Keratinocyte (primary cell): ENCODE measurements at regions not wholly inside any gene's neighbourhood (a gene's known extent, or its start where the extent isn't known, plus 50 kb on each side); places are given as distances from the start of the nearest gene placed in this dataset.

Experiments used
- DNase-seq: peaks from one replicate; pipeline ENCODE4 v3.0.0-alpha.2; 2011; ENCODE audit warnings: low read depth, missing footprints, low spot score
- FAIRE-seq: peaks from 2 replicates; lab custom pipeline; 2011; peaks lifted over from hg19 to GRCh38; lab: Jason Lieb, UNC
- H2AFZ ChIP-seq: 2 replicates; pipeline ENCODE4 v1.6.0; 2012; ENCODE audit warnings: low read length, control low read depth, inconsistent platforms; ENCODE audit not compliant: control insufficient read depth
- H3K27ac ChIP-seq: 2 replicates; pipeline ENCODE4 v1.5.1; 2011; ENCODE audit warnings: low read length; ENCODE audit not compliant: control insufficient read depth, insufficient read depth
- H3K27me3 ChIP-seq: 3 replicates; pipeline ENCODE4 v1.6.0; 2011; ENCODE audit warnings: low read length; ENCODE audit not compliant: control insufficient read depth, insufficient read depth; ENCODE audit errors: extremely low read depth
- H3K36me3 ChIP-seq, 2 experiments: 2 replicates in 1 of 2; 3 replicates in 1 of 2; pipeline ENCODE4 v1.5.1; 2011; ENCODE audit warnings: low read length in 2 of 2, mild to moderate bottlenecking in 1 of 2; ENCODE audit not compliant: control insufficient read depth in 2 of 2, insufficient read depth in 2 of 2; ENCODE audit errors: extremely low read depth in 1 of 2
- H3K4me1 ChIP-seq: 3 replicates; pipeline ENCODE4 v1.5.1; 2011; ENCODE audit warnings: low read length; ENCODE audit not compliant: control insufficient read depth, insufficient read depth; ENCODE audit errors: extremely low read depth
- H3K4me2 ChIP-seq: 3 replicates; pipeline ENCODE4 v1.6.0; 2011; ENCODE audit warnings: low read depth, low read length; ENCODE audit not compliant: control insufficient read depth, insufficient read depth; ENCODE audit errors: extremely low read depth
- H3K4me3 ChIP-seq, 3 experiments: fragments of 200-600 bp in 1 of 3; sonication (generic) in 1 of 3; 2 replicates in 2 of 3; 3 replicates in 1 of 3; pipeline ENCODE4 v1.5.1; 2011 to 2016; ENCODE audit warnings: low read length in 3 of 3, mild to moderate bottlenecking in 3 of 3, control low read depth in 2 of 3, inconsistent platforms in 1 of 3, low read depth in 1 of 3, mixed read lengths in 1 of 3, mixed run types in 1 of 3, moderate library complexity in 1 of 3; ENCODE audit not compliant: control insufficient read depth in 2 of 3, insufficient read depth in 2 of 3; ENCODE audit errors: extremely low read depth in 1 of 3
- H3K79me2 ChIP-seq: 2 replicates; pipeline ENCODE4 v1.6.0; 2012; ENCODE audit warnings: low read length; ENCODE audit not compliant: control insufficient read depth, insufficient read depth
- H3K9ac ChIP-seq: 3 replicates; pipeline ENCODE4 v1.6.0; 2011; ENCODE audit warnings: low read length; ENCODE audit not compliant: control insufficient read depth, insufficient read depth; ENCODE audit errors: extremely low read depth
- H3K9me1 ChIP-seq: 3 replicates; pipeline ENCODE4 v1.6.0; 2011; ENCODE audit warnings: low read length; ENCODE audit not compliant: control insufficient read depth, insufficient read depth; ENCODE audit errors: extremely low read depth
- H3K9me3 ChIP-seq: 2 replicates; pipeline ENCODE4 v1.5.1; 2012; ENCODE audit warnings: low read depth, low read length; ENCODE audit not compliant: control insufficient read depth
- H4K20me1 ChIP-seq: 3 replicates; pipeline ENCODE4 v1.6.0; 2011; ENCODE audit warnings: low read length; ENCODE audit not compliant: control insufficient read depth, insufficient read depth; ENCODE audit errors: extremely low read depth
- EZH2 ChIP-seq: IDR thresholded peaks from one replicate; pipeline ENCODE4 v1.6.1; 2012; ENCODE audit warnings: inconsistent platforms, mild to moderate bottlenecking, low read length, moderate library complexity
- dilution Hi-C: fragments of 300-500 bp; cut with MboI; formaldehyde crosslinking; loops from one replicate; pipeline ENCODE4 v1.7.0; 2020; ENCODE audit warnings: low sequenced_read_pairs; ENCODE audit not compliant: extremely low pct_ligation_motif_present
- TF ChIP-seq, protein P1 (sequence below), 3 experiments: IDR thresholded peaks in 1 of 3; conservative IDR thresholded peaks in 1 of 3; optimal IDR thresholded peaks in 1 of 3; 2 replicates in 2 of 3; 3 replicates in 1 of 3; pipeline versions ENCODE3 to v1.5.1; 2011; ENCODE audit warnings: low read length in 3 of 3, mild to moderate bottlenecking in 3 of 3, moderate library complexity in 2 of 3, control low read depth in 1 of 3, inconsistent platforms in 1 of 3; ENCODE audit not compliant: insufficient read depth in 2 of 3; ENCODE audit errors: extremely low read depth in 1 of 3

DNA sequence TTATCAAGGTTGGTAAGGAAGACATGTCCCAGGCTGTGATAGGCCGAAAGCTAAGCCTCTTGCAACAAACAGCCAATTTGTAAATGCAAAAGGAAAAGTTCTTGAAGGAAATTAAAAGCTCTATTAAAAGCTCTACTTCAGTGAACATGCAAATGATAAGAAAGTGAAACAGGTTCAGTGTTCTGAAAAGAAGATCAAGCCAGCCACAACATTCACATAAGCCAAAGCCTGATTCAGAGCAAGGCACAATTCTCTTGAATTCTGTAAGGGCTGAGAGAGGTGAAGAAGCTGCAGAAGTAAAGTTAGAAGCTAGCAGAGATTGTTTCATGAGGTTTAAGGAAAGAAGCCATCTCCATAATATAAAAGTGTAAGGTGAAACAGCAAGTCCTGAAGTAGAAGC is 1259.5 kb upstream of the PIK3C3 start:
- Histone ChIP-seq H3K4me2 (no peak overlapping the region), H4K20me1 (no peaks in the 10 kb centered on the region), H3K27me3 (no peaks in the 10 kb centered on the region), H3K27ac (no peak overlapping the region), H3K9ac (no peak overlapping the region), H3K79me2 (no peaks in the 10 kb centered on the region), H3K36me3 (no peaks in the 10 kb centered on the region), H3K9me1 (no peaks in the 10 kb centered on the region), H3K4me1 (no peaks in the 10 kb centered on the region), H2AFZ (no peak overlapping the region), H3K9me3 (no peaks in the 10 kb centered on the region), H3K4me3 (no peak overlapping the region)
- no peak for DNase-seq
- dilution Hi-C loops = no loop called here
- TF ChIP-seq EZH2 = no peak
- TF ChIP-seq, protein P1, sequence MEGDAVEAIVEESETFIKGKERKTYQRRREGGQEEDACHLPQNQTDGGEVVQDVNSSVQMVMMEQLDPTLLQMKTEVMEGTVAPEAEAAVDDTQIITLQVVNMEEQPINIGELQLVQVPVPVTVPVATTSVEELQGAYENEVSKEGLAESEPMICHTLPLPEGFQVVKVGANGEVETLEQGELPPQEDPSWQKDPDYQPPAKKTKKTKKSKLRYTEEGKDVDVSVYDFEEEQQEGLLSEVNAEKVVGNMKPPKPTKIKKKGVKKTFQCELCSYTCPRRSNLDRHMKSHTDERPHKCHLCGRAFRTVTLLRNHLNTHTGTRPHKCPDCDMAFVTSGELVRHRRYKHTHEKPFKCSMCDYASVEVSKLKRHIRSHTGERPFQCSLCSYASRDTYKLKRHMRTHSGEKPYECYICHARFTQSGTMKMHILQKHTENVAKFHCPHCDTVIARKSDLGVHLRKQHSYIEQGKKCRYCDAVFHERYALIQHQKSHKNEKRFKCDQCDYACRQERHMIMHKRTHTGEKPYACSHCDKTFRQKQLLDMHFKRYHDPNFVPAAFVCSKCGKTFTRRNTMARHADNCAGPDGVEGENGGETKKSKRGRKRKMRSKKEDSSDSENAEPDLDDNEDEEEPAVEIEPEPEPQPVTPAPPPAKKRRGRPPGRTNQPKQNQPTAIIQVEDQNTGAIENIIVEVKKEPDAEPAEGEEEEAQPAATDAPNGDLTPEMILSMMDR (optimal IDR thresholded peaks at IDR 0.05 in 1 of 3, IDR thresholded peaks at IDR 0.05 in 1 of 3, conservative IDR thresholded peaks at IDR 0.05 in 1 of 3; ENCODE audit: extremely low read depth in 1 of 3, insufficient read depth in 2 of 3, low read length in 3 of 3) = no peak
- no peak for FAIRE-seq

DNA sequence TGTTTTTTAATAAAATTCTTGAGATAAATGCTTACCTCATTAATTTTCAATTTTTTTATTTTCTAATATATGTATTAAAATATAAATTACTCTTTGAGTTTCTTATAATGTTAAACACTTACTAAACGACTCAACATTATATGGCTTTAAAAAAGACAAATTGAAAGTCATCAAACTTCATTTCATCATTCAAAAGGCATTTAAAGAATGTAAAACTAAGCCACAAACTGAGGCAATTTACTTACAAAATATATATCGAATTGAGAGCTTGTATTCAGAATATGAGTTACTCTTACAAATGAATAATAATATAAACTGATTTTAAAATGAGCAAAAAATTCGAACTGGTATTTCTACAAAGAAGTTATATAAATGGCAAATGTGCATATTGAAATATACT is 1262.2 kb upstream of the PIK3C3 start:
- DNase-seq (no peak), FAIRE-seq (no peak)
- Histone ChIP-seq H3K4me1 (no peaks in the 10 kb centered on the region), H3K27ac (no peak overlapping the region), H3K36me3 (no peaks in the 10 kb centered on the region), H3K9me3 (no peaks in the 10 kb centered on the region), H3K9me1 (no peaks in the 10 kb centered on the region), H3K4me2 (no peak overlapping the region), H4K20me1 (no peaks in the 10 kb centered on the region), H3K9ac (no peak overlapping the region), H3K27me3 (no peaks in the 10 kb centered on the region), H3K79me2 (no peaks in the 10 kb centered on the region), H3K4me3 (no peak overlapping the region), H2AFZ (no peak overlapping the region)
- no peak for TF ChIP-seq EZH2
- TF ChIP-seq, protein P1 (optimal IDR thresholded peaks at IDR 0.05 in 1 of 3, IDR thresholded peaks at IDR 0.05 in 1 of 3, conservative IDR thresholded peaks at IDR 0.05 in 1 of 3; ENCODE audit: extremely low read depth in 1 of 3, insufficient read depth in 2 of 3, low read length in 3 of 3) = no peak
- dilution Hi-C loops = no loop called here
